H9 (cell line): ENCODE measurements at regions not wholly inside any gene's neighbourhood (a gene's known extent, or its start where the extent isn't known, plus 50 kb on each side); places are given as distances from the start of the nearest gene placed in this dataset.

ENCODE experiments used
- DNase-seq: peaks from one replicate; pipeline ENCODE4 v3.0.0-alpha.2; 2017
- H2AFZ ChIP-seq: one replicate; pipeline ENCODE4 v1.6.1; 2013; ENCODE audit warnings: mild to moderate bottlenecking, low read length, control low read depth, moderate library complexity
- H2AK5ac ChIP-seq: 2 replicates; pipeline ENCODE4 v1.6.1; 2013; ENCODE audit warnings: low read length, control low read depth, mixed read lengths; ENCODE audit not compliant: insufficient read length
- H2BK120ac ChIP-seq: one replicate; pipeline ENCODE4 v1.6.1; 2013; ENCODE audit warnings: low read depth, mild to moderate bottlenecking, low read length, control low read depth, inconsistent platforms; ENCODE audit not compliant: poor library complexity, severe bottlenecking
- H2BK12ac ChIP-seq: 2 replicates; pipeline ENCODE4 v1.6.1; 2013; ENCODE audit warnings: low read length, control low read depth, mixed read lengths, low read depth; ENCODE audit not compliant: insufficient read length
- H2BK15ac ChIP-seq: 2 replicates; pipeline ENCODE4 v1.6.1; 2013; ENCODE audit warnings: low read depth, low read length, control low read depth
- H2BK20ac ChIP-seq: one replicate; pipeline ENCODE4 v1.6.1; 2013; ENCODE audit warnings: low read depth, mild to moderate bottlenecking, low read length, control low read depth, inconsistent platforms; ENCODE audit not compliant: poor library complexity, severe bottlenecking
- H2BK5ac ChIP-seq: 2 replicates; pipeline ENCODE4 v1.6.1; 2013; ENCODE audit warnings: low read length, control low read depth, mixed read lengths; ENCODE audit not compliant: insufficient read length
- H3K14ac ChIP-seq: 2 replicates; pipeline ENCODE4 v1.6.1; 2013; ENCODE audit warnings: low read length, control low read depth; ENCODE audit not compliant: insufficient read depth
- H3K18ac ChIP-seq: 2 replicates; pipeline ENCODE4 v1.6.1; 2013; ENCODE audit warnings: low read depth, mild to moderate bottlenecking, mixed read lengths, low read length, control low read depth; ENCODE audit not compliant: insufficient read length
- H3K23ac ChIP-seq: 2 replicates; pipeline ENCODE4 v1.6.1; 2013; ENCODE audit warnings: low read length, control low read depth, mixed read lengths, low read depth; ENCODE audit not compliant: insufficient read length
- H3K23me2 ChIP-seq: 2 replicates; pipeline ENCODE4 v1.6.1; 2013; ENCODE audit warnings: low read depth, mild to moderate bottlenecking, mixed read lengths, low read length, control low read depth; ENCODE audit not compliant: insufficient read length, poor library complexity, severe bottlenecking
- H3K27ac ChIP-seq: 2 replicates; pipeline ENCODE4 v1.5.1; 2013; ENCODE audit warnings: low read length, control low read depth, mixed read lengths, low read depth; ENCODE audit not compliant: insufficient read length
- H3K27me3 ChIP-seq: 2 replicates; pipeline ENCODE4 v1.6.1; 2013; ENCODE audit warnings: low read length, control low read depth, inconsistent platforms; ENCODE audit not compliant: insufficient read depth
- H3K4ac ChIP-seq: 2 replicates; pipeline ENCODE4 v1.6.1; 2013; ENCODE audit warnings: low read depth, mild to moderate bottlenecking, control low read depth, inconsistent platforms, low read length, moderate library complexity
- H3K4me1 ChIP-seq: 2 replicates; pipeline ENCODE4 v1.6.1; 2013; ENCODE audit warnings: low read length, control low read depth, inconsistent platforms; ENCODE audit not compliant: insufficient read depth
- H3K4me2 ChIP-seq: 2 replicates; pipeline ENCODE4 v1.6.1; 2013; ENCODE audit warnings: low read length, control low read depth, mixed read lengths; ENCODE audit not compliant: insufficient read length, insufficient read depth
- H3K56ac ChIP-seq: 2 replicates; pipeline ENCODE4 v1.6.1; 2013; ENCODE audit warnings: low read depth, mild to moderate bottlenecking, mixed read lengths, low read length, control low read depth; ENCODE audit not compliant: insufficient read length
- H3K79me1 ChIP-seq: 2 replicates; pipeline ENCODE4 v1.6.1; 2013; ENCODE audit warnings: low read depth, mild to moderate bottlenecking, moderate library complexity, low read length, control low read depth, inconsistent platforms; ENCODE audit not compliant: insufficient read depth, poor library complexity, severe bottlenecking
- H3K79me2 ChIP-seq: 2 replicates; pipeline ENCODE4 v1.6.1; 2013; ENCODE audit warnings: low read length, control low read depth, inconsistent platforms; ENCODE audit not compliant: insufficient read depth
- H3K9ac ChIP-seq: 2 replicates; pipeline ENCODE4 v1.6.1; 2013; ENCODE audit warnings: low read length, control low read depth, mixed read lengths; ENCODE audit not compliant: insufficient read length; ENCODE audit errors: extremely low read depth
- H3K9me3 ChIP-seq: one replicate; pipeline ENCODE4 v1.6.1; 2013; ENCODE audit warnings: low read depth, low read length, inconsistent platforms; ENCODE audit not compliant: control insufficient read depth
- H3T11ph ChIP-seq: one replicate; pipeline ENCODE4 v1.6.1; 2013; ENCODE audit warnings: mild to moderate bottlenecking, low read length, control low read depth, inconsistent platforms
- H4K20me1 ChIP-seq: one replicate; pipeline ENCODE4 v1.6.1; 2013; ENCODE audit not compliant: control insufficient read depth, insufficient read length, insufficient read depth
- H4K5ac ChIP-seq: 2 replicates; pipeline ENCODE4 v1.6.1; 2013; ENCODE audit warnings: low read depth, mild to moderate bottlenecking, mixed read lengths, low read length, control low read depth; ENCODE audit not compliant: insufficient read length
- H4K8ac ChIP-seq: replicated peaks from 2 replicates; pipeline ENCODE4 v1.6.1; 2013; ENCODE audit warnings: low read length, control low read depth, mixed read lengths, low read depth; ENCODE audit not compliant: insufficient read length
- H4K91ac ChIP-seq: 2 replicates; pipeline ENCODE4 v1.6.1; 2013; ENCODE audit warnings: low read depth, mild to moderate bottlenecking, moderate library complexity, mixed read lengths, low read length, control low read depth; ENCODE audit not compliant: insufficient read length
- H3K27ac Mint-ChIP-seq, 3 experiments: 2 replicates in 2 of 3; 3 replicates in 1 of 3; pipeline ENCODE4 v1.8.0; 2020 to 2021; ENCODE audit warnings: mixed read lengths in 3 of 3, mild to moderate bottlenecking in 1 of 3, moderate library complexity in 1 of 3
- H3K27me3 Mint-ChIP-seq: 2 replicates; pipeline ENCODE4 v1.8.0; 2021; ENCODE audit warnings: low read depth, mild to moderate bottlenecking, moderate library complexity, mixed read lengths
- H3K36me3 Mint-ChIP-seq, 3 experiments: 2 replicates in 2 of 3; 3 replicates in 1 of 3; pipeline ENCODE4 v1.8.0; 2020 to 2021; ENCODE audit warnings: low read depth in 3 of 3, mixed read lengths in 3 of 3; ENCODE audit not compliant: insufficient read depth in 1 of 3
- H3K4me1 Mint-ChIP-seq, 2 experiments: 2 replicates each; pipeline ENCODE4 v1.8.0; 2020; ENCODE audit warnings: mixed read lengths in 2 of 2
- H3K4me3 Mint-ChIP-seq, 2 experiments: 2 replicates in 1 of 2; 3 replicates in 1 of 2; pipeline ENCODE4 v1.8.0; 2020 to 2021; ENCODE audit warnings: mild to moderate bottlenecking in 2 of 2, mixed read lengths in 2 of 2, moderate library complexity in 1 of 2
- H3K9me3 Mint-ChIP-seq, 2 experiments: 2 replicates in 1 of 2; 3 replicates in 1 of 2; pipeline ENCODE4 v1.8.0; 2020; ENCODE audit warnings: mild to moderate bottlenecking in 2 of 2, mixed read lengths in 2 of 2, moderate library complexity in 1 of 2
- TF ChIP-seq, protein P1 (sequence below): fragments of 200-600 bp; sonication (generic); conservative IDR thresholded peaks from 3 replicates; pipeline ENCODE4 v1.8.0; 2021; ENCODE audit warnings: antibody characterized with exemption, mild to moderate bottlenecking

DNA sequence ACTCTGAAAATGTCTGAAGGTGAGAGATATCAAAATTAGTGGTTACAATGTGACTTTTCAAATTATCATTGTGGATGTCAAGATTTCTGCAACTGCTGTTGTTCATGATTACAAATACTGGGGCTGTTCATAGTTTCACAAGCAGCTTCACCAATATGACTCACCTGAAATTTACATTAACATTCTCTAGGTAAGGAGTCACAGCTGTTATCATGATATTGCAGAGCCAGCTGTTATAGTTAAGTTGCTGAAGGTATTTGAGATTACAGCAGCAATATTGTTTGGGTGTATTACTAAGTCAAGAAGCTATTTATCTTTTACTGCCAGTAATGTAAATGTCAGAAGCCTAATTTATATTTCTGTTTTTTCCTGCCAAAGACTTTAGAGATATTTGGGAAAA is 140.0 kb downstream of the MC4R start:
- H3K23ac ChIP-seq = no peak overlapping the region
- H3K14ac ChIP-seq = no peak overlapping the region
- no peak overlapping the region for H2BK15ac ChIP-seq
- no peak overlapping the region for H2BK20ac ChIP-seq
- Mint-ChIP-seq H3K27ac (no peak overlapping the region), H3K4me1 (no peaks in the 10 kb centered on the region), H3K4me3 (no peak overlapping the region), H3K9me3 (no peaks in the 10 kb centered on the region), H3K36me3 (no peaks in the 10 kb centered on the region), H3K27me3 (no peaks in the 10 kb centered on the region)
- H2AFZ ChIP-seq = no peak overlapping the region
- no peaks in the 10 kb centered on the region for H3K27me3 ChIP-seq
- H4K5ac ChIP-seq = no peak overlapping the region
- no peaks in the 10 kb centered on the region for H3K4me1 ChIP-seq
- no peak overlapping the region for H3T11ph ChIP-seq
- no peak overlapping the region for H3K4ac ChIP-seq
- no peak overlapping the region for H2BK5ac ChIP-seq
- H2AK5ac ChIP-seq = no peak overlapping the region
- no peak overlapping the region for H3K27ac ChIP-seq
- H3K79me1 ChIP-seq = no peaks in the 10 kb centered on the region
- no peak overlapping the region for H3K18ac ChIP-seq
- H4K8ac ChIP-seq = no peak overlapping the region
- H3K9ac ChIP-seq = no peak overlapping the region
- no peak overlapping the region for H3K4me2 ChIP-seq
- H4K91ac ChIP-seq = no peak overlapping the region
- H3K9me3 ChIP-seq = no peaks in the 10 kb centered on the region
- H2BK120ac ChIP-seq = no peak overlapping the region
- no peak overlapping the region for H3K56ac ChIP-seq
- no peaks in the 10 kb centered on the region for H4K20me1 ChIP-seq
- TF ChIP-seq, protein P1, sequence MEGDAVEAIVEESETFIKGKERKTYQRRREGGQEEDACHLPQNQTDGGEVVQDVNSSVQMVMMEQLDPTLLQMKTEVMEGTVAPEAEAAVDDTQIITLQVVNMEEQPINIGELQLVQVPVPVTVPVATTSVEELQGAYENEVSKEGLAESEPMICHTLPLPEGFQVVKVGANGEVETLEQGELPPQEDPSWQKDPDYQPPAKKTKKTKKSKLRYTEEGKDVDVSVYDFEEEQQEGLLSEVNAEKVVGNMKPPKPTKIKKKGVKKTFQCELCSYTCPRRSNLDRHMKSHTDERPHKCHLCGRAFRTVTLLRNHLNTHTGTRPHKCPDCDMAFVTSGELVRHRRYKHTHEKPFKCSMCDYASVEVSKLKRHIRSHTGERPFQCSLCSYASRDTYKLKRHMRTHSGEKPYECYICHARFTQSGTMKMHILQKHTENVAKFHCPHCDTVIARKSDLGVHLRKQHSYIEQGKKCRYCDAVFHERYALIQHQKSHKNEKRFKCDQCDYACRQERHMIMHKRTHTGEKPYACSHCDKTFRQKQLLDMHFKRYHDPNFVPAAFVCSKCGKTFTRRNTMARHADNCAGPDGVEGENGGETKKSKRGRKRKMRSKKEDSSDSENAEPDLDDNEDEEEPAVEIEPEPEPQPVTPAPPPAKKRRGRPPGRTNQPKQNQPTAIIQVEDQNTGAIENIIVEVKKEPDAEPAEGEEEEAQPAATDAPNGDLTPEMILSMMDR = no peak
- H3K79me2 ChIP-seq = no peaks in the 10 kb centered on the region
- no peaks in the 10 kb centered on the region for H3K23me2 ChIP-seq
- DNase-seq = no peak
- H2BK12ac ChIP-seq = no peak overlapping the region
